ENCODE measurements at regions not wholly inside any gene's neighbourhood (a gene's known extent, or its start where the extent isn't known, plus 50 kb on each side); places are given as distances from the start of the nearest gene placed in this dataset.
A peak's percentile ranks its signal among the peaks of the same experiment; 100 is the strongest.
"Not testable (repeated sequence)": the region's sequence is repeated elsewhere in the genome, so short reads cannot be mapped to it uniquely, and the experiment has no call there.

DNA sequence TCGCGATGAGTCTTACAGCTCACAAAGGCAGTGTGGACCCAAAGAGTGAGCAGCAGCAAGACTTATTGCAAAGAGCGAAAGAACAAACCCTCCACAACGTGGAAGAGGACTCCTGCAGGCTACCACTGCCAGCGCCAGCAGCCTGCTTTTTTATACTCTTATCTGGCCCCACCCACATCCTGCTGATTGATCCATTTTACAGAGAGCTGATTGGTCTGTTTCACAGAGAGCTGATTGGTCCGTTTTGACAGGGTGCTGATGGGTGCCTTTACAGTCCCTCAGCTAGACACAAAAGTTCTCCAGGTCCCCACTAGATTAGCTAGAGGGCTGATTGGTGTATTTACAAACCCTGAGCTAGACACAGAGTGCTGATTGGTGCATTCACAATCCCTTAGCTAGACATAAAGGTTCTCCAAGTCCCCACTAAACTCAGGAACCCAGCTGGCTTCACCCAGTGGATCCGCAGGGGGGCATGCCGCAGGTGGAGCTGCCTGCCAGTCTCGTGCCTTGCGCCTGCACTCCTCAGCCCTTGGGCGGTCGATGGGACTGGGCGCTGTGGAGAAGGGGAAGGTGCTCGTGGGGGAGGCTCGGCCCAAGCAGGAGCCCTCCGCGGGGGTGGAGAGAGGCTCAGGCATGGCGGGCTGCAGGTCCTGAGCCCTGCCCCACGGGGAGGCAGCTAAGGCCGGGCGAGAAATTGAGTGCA, 75.7 kb downstream of the QDPR start:
- not testable (repeated sequence) for DNase-seq

DNA sequence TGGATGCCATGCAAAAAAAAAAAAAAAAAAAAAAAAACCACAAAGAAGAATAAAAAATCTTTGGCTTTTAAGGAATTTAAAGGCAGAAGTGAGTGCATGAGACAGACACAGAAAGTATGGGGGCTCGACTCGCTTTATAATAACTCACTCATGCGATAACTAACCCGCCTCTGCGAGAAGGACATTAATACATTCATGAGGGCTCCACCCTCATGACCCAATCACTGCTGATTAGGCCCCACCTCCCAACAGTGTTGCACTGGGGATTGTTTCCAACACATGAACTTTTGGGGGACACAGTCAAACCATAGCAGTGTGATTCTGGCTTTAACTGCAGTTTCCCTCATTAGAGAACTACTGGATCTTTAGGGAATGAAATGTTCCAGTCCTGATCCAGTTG, 78.1 kb downstream of the QDPR start:
- no peak for TF ChIP-seq POLR2A (IDR thresholded peaks at IDR 0.05; ENCODE audit: low read length)
- TF ChIP-seq GATA1 (IDR thresholded peaks at IDR 0.05; ENCODE audit: low read depth, low read length) = no peak
- DNase-seq = no peak

DNA sequence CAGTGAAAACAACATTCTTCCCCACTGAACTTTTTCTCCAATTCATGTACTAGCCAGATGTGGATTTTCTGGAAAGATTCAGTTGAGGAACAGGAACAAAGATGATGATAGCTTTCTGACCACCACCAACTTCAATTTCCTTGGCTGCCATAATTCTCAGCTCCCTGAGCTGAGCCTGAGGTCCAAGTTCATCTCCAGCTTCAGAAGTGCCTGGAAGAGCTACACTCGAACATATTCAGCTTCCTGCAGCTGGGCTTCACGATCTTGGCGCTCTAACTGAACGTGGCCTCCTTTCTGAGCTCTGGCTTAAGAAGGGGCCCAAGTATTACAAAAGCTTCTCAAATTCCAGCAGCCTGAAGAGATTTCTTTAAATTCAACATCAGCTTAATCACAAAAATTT, 83.9 kb downstream of the QDPR start:
- TF ChIP-seq GATA1 (IDR thresholded peaks at IDR 0.05; ENCODE audit: low read depth, low read length) (no peak), POLR2A (IDR thresholded peaks at IDR 0.05; ENCODE audit: low read length) (no peak)
- no peak for DNase-seq

DNA sequence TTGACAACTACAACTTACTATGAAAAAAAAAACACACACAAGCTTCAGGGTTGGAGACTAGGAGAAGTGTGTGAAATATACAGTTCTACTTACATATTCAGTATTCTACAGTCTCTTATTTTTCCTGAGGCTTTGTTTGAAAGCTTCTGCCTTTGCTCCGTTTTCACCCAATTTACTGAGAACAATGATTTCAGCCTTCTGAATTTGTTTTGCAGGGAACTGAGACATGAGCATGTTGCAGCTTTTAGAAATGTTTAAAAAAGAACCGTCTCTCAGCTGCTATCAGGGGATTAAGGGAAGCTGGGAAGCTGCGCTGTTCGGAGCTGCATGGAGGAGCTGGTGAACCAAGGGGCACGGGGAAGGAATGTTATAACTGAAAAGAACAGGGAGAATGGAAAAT, 85.7 kb downstream of the QDPR start:
- no peak for DNase-seq
- TF ChIP-seq POLR2A (IDR thresholded peaks at IDR 0.05; ENCODE audit: low read length) (no peak), GATA1 (IDR thresholded peaks at IDR 0.05; ENCODE audit: low read depth, low read length) (no peak)

DNA sequence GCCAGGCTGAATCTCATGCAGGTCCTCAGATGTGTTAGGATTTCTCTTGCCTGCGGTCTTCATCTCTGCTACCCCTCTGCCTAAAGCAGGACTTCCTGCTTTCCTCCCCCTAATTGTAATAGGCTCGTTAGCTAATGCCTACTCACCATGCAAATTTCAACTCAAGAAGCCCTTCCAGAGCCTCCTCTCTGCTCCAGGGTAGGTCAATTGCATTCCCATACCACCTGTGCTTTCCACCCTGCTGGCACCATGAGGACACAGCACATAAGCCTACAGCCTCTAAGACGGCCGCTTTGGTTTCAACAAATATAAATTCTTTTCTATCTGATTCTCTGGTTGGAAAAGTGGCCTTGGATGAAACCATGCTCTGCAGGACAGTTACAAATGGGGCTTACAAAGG, 93.9 kb downstream of the QDPR start:
- TF ChIP-seq POLR2A (IDR thresholded peaks at IDR 0.05; ENCODE audit: low read length) = no peak
- TF ChIP-seq GATA1 (IDR thresholded peaks at IDR 0.05; ENCODE audit: low read depth, low read length) = no peak
- no peak for DNase-seq

DNA sequence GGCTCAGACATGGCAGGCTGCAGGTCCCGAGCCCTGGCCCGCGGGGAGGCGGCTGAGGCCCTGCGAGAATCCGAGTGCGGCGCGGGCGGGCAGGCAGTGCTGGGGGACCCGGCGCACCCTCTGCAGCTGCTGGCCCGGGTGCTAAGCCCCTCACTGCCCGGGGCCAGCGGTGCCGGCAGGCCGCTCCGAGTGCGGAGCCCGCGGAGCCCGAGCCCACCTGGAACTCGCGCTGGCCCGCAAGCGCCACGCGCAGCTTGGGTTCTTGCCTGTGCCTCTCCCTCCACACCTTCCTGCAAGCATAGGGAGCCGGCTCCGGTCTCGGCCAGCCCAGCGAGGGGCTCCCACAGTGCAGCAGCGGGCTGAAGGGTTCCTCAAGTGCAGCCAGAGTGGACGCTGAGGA, 97.5 kb downstream of the QDPR start:
- TF ChIP-seq GATA1 (IDR thresholded peaks at IDR 0.05; ENCODE audit: low read depth, low read length) = no peak
- no peak for TF ChIP-seq POLR2A (IDR thresholded peaks at IDR 0.05; ENCODE audit: low read length)

DNA sequence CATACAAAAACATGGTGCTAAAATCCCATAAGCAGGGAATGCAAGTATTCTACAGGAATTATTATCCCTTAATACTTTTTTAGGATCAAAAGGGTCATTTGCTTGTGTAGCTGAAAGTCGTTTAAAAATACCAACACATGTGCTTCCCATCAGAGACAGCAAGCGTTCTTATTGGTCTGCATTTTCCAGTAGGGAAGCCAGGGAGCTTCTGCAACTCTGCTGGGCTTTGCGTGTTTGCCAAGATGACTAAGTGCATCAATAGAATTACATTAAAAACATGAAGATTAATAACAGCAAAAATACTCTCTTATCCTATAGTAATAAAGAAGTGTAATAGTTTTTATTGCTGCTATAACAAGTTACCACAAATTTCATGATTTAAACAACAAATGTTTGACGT, 111.2 kb downstream of the QDPR start:
- no peak for TF ChIP-seq GATA1 (IDR thresholded peaks at IDR 0.05; ENCODE audit: low read depth, low read length)
- no peak for TF ChIP-seq POLR2A (IDR thresholded peaks at IDR 0.05; ENCODE audit: low read length)
- DNase-seq = no peak

More for the DNA sequence above, 97.5 kb downstream of the QDPR start:
- no peak for DNase-seq

DNA sequence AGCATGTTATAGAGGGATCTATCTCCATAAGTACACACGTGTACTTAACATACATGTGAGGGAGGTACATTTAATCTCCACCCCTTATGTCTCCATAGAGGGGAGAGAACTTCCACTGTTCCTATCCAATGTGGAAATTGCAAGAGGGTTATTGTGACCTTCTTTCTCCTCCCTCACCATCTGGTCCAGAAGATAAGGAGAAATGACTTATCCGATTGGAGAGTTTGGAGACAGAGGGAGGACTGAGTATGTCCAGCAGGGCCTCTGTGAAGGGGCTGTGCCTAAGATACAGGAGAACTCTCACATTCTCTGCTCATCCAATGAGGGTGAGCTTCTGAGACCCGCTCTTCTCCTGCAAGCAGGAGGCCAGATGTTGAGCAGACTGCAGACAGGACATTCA, 113.1 kb downstream of the QDPR start:
- no peak for TF ChIP-seq GATA1 (IDR thresholded peaks at IDR 0.05; ENCODE audit: low read depth, low read length)

DNA sequence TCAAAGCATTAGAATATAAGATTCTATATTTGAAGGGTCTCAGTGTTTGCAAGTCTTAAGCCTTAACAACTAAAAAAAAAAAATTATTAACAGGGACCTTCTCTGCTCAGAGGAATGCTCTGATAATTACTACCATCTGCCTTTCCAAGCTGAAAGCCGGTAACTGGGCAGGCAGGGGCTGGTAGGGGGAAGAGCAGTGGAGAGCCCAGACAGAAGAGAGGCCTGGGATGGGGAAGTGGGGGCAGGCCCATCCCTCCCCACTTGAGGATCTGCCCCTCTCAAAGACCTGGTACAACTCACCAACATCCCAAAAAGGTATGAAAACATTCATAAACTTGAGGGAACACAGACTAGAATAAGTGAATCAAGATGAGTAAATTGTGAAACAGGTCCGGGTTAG, 113.9 kb downstream of the QDPR start:
- DNase-seq = no peak
- TF ChIP-seq GATA1 (IDR thresholded peaks at IDR 0.05; ENCODE audit: low read depth, low read length) (no peak), POLR2A (IDR thresholded peaks at IDR 0.05; ENCODE audit: low read length) (no peak)

More for the DNA sequence above, 113.1 kb downstream of the QDPR start:
- DNase-seq = peak; percentile 19 to 49

DNA sequence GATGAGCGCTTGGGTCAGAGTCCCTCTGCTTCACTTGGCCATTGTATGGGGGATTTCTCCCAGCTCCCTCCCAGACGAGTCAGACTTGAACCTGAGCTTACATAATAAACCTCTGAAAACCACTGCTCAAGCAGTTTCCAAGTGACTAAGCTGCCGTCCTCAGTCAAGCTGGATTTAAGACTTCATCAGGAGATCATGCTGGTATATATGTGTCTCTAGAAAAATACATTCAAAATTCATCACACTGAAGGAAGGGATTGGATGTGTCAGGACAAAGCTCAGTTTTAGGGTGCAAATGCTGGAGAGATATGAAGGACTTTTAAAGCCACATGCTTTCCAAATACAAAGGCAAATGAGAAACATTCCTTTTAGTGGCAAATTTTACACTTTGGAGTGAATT, 114.3 kb downstream of the QDPR start:
- DNase-seq = no peak
- TF ChIP-seq GATA1 (IDR thresholded peaks at IDR 0.05; ENCODE audit: low read depth, low read length) = no peak
- TF ChIP-seq POLR2A (IDR thresholded peaks at IDR 0.05; ENCODE audit: low read length) = no peak

DNA sequence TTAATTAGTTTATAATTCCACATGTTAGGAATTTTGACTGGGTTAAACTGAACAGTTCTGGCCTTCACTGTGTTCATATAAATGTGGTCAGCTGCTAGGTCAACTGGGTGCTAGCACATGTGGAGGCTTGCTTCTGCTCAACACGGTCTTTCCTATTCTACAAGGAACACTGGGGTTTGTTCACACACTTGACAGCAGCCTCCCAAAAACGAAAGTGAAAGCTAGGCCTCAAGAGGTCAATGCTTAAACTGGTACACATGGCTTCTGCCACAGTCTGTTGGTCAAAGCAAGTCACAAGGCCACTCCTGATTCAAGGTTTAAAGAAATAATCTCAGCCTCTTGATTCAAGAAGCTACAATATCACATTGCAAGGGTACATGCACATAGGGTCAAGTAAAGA, 126.5 kb downstream of the QDPR start:
- peak; percentile 9 to 25 for DNase-seq
- TF ChIP-seq POLR2A (IDR thresholded peaks at IDR 0.05; ENCODE audit: low read length) = no peak

DNA sequence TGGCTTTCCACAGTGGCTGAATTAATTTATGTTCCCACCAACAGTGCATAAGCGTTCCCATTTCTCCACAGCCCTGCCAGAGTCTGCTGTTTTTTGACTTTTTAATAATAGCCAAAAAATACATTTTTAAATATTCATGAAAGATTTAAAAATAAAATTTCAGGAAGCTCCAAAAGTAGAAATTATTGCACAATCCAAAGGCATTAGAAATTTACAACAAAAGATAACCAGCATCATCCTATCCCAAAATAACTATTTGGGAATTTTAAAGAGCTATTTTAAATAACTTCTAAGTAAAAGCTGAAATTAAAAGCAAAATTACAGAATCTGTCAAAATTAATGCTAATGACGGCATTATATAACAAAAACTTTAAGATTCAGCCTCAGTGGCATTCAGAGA, 131.5 kb downstream of the QDPR start:
- DNase-seq = no peak
- TF ChIP-seq POLR2A (IDR thresholded peaks at IDR 0.05; ENCODE audit: low read length) (no peak), GATA1 (IDR thresholded peaks at IDR 0.05; ENCODE audit: low read depth, low read length) (no peak)

DNA sequence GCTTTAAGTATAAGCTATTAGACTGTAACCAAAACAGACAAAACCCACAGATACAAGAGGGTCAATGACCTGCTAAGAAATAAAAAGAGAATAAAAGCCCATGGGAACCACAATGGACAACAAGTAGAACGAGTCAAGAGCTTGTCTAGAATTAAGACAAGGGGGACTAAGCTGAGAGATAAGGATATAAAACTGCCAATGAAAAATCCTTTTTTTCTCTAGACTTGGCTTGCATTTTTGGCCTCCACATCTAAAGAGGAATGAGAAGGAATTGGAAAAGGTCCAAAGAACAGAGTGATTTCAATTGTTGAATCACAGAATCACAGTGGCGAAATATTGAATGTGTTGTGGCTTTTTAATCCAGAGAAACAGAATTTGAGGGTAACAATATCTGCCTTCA, 135.7 kb downstream of the QDPR start:
- DNase-seq = no peak
- TF ChIP-seq POLR2A (IDR thresholded peaks at IDR 0.05; ENCODE audit: low read length) (no peak), GATA1 (IDR thresholded peaks at IDR 0.05; ENCODE audit: low read depth, low read length) (no peak)

DNA sequence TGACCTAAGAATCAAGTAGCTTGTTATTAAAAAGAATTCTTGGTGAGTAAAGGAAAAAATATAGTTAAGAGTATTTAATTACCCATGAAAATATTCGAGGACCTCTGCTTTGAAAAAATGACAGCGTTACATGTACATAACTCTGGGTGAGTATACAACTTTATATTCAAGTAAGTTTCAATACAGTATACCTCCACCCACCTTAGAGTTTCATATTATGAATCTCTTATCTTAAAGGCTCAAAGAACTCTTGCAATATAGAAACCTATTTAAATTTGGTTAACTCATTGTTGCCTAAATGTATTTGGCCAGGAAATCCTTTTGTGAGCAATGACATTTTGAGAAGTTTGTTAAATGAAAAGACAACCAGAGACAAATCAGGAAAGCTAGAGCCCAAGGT, 138.2 kb downstream of the QDPR start:
- no peak for TF ChIP-seq GATA1 (IDR thresholded peaks at IDR 0.05; ENCODE audit: low read depth, low read length)
- no peak for TF ChIP-seq POLR2A (IDR thresholded peaks at IDR 0.05; ENCODE audit: low read length)
- DNase-seq = no peak

DNA sequence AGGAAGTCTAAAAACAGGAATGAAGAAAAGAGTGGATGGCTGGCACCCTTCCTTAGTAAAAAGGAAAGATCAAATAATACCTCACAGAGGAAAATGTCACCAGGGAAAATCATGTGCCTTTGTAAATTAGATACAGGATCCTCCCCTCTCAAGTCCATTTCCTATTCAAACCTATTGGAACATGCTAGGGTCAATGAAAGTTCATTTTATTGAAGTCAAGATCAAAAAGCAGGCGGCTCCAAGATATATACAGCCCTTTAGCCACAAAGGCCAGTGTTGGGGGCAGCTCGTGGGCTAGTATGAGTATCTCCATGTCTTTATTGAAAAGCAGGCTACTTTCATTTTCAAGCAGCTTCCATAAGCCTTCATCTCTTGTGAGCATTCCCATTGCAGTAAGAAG, 141.1 kb downstream of the QDPR start:
- no peak for TF ChIP-seq GATA1 (IDR thresholded peaks at IDR 0.05; ENCODE audit: low read depth, low read length)
- TF ChIP-seq POLR2A (IDR thresholded peaks at IDR 0.05; ENCODE audit: low read length) = no peak
- no peak for DNase-seq

DNA sequence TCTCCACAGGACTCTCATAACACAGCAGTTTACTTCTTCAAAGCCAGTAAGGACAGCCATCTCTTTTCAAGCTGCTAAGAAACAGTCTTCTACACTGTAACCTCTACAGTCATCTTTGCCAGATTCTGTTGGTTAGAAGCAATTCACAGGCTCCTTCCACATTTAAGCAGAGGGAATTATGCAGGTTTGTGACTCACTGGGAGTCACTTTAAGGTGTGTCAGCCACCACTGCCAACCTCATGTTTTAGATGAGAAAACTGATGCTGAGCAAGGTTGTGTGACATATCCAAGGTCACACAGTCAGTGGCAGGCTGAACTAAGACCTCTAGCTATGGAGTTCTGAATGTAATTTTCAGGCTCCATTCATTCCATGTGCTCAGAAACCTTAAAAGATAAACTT, 143.5 kb downstream of the QDPR start:
- no peak for DNase-seq
- TF ChIP-seq POLR2A (IDR thresholded peaks at IDR 0.05; ENCODE audit: low read length) (no peak), GATA1 (IDR thresholded peaks at IDR 0.05; ENCODE audit: low read depth, low read length) (no peak)

All from erythroblast (primary cell).